ENCODE measurements at regions not wholly inside any gene's neighbourhood (a gene's known extent, or its start where the extent isn't known, plus 50 kb on each side); places are given as distances from the start of the nearest gene placed in this dataset.

DNA sequence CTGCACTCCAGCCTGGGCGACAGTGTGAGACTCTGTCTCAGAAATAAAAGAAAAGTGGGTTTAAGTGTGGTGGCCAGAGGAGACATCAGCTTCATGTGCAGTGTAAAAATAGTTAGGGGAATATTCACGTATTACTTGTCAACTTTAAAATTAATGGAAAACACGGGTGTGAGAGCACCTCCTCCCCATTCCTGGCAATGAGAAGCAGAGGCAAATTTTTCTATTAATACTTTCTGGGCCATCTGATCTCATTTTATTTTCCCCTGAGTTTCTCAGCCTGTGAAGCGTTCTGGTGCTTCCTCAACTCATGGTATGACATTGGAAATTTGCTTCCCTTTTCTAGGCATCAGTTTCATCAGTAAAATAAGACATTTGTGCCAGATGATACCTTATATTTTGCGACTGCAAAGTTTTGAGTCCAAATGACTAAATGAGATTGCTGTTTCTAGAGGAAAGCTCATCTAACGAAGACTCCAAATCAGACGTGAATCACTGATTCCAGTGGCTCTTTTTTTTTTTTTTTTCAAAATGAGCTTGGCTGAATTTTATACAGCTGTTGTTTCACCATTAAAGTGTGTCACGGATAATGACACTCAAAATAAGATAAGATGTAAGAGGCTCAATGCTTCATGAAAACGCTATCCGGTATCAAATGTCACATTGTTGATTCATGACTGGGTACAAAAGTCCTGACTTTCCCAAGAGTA lies 104.6 kb downstream of the MSX2 start:
- H3K4me1 ChIP-seq (ENCODE audit: insufficient read depth, low read length, poor library complexity, severe bottlenecking) = no peaks in the 10 kb centered on the region
- no peak overlapping the region for H3K27ac ChIP-seq (ENCODE audit: low read depth, low read length, poor library complexity, severe bottlenecking)
- DNase-seq (ENCODE audit: low spot score) = no peak
- no TSS peak for BruUV-seq (replicated peaks)
- no peaks in the 10 kb centered on the region for H3K9me3 ChIP-seq (ENCODE audit: low read length)
- no peak for TF ChIP-seq EZH2phosphoT487 (IDR thresholded peaks at IDR 0.05; ENCODE audit: borderline replicate concordance, low read depth, low read length)
- TF ChIP-seq, protein P1, sequence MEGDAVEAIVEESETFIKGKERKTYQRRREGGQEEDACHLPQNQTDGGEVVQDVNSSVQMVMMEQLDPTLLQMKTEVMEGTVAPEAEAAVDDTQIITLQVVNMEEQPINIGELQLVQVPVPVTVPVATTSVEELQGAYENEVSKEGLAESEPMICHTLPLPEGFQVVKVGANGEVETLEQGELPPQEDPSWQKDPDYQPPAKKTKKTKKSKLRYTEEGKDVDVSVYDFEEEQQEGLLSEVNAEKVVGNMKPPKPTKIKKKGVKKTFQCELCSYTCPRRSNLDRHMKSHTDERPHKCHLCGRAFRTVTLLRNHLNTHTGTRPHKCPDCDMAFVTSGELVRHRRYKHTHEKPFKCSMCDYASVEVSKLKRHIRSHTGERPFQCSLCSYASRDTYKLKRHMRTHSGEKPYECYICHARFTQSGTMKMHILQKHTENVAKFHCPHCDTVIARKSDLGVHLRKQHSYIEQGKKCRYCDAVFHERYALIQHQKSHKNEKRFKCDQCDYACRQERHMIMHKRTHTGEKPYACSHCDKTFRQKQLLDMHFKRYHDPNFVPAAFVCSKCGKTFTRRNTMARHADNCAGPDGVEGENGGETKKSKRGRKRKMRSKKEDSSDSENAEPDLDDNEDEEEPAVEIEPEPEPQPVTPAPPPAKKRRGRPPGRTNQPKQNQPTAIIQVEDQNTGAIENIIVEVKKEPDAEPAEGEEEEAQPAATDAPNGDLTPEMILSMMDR (conservative IDR thresholded peaks at IDR 0.05; ENCODE audit: low read length) = no peak
- H3K9me2 ChIP-seq (ENCODE audit: insufficient read depth, low read length) = no peaks in the 10 kb centered on the region
- intact Hi-C loops (cut with micrococcal nuclease; ENCODE audit: unreplicated experiment) = no loop called here
- H3K4me3 ChIP-seq (ENCODE audit: low read depth, low read length, poor library complexity, severe bottlenecking) = no peak overlapping the region
- no peaks in the 10 kb centered on the region for H4K20me1 ChIP-seq (ENCODE audit: insufficient read depth, low read length)
- no peak overlapping the region for H2AFZ ChIP-seq (ENCODE audit: low read length)
- ChIA-PET CTCF (ENCODE audit: unreplicated experiment) (no interaction called here), POLR2A (interaction anchor here (1.3 kb wide), 1 partner anchor 11 kb away, joined by 3 read pairs; no protein-coding TSS in a partner anchor)
- H3K36me3 ChIP-seq (ENCODE audit: insufficient read depth, low read length) = no peaks in the 10 kb centered on the region
- no peak overlapping the region for H3K4me2 ChIP-seq (ENCODE audit: low read length)
- no peaks in the 10 kb centered on the region for H3K79me2 ChIP-seq (ENCODE audit: insufficient read depth, low read depth, low read length)

DNA sequence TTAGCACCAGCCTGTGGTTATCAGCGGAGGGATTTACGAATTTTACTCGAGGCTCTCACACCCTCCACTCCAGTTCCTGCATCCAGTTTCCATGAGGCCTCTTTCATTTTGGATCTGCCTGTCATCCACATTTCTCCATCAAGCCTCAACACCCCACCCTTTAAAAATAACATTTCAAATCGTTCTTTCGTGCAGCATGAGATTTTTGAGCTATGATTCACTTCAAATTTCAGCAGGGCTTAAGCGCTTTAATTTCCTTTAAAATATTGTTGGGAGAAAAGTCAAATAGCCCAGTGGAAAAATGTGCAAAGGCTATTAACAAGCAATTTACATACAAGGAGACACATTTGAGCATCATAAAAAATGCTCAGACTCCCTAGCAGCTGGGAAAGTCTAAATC lies 103.2 kb downstream of the MSX2 start:
- H3K36me3 ChIP-seq (ENCODE audit: insufficient read depth, low read length) = no peaks in the 10 kb centered on the region
- H3K9me2 ChIP-seq (ENCODE audit: insufficient read depth, low read length) = no peaks in the 10 kb centered on the region
- no peaks in the 10 kb centered on the region for H3K79me2 ChIP-seq (ENCODE audit: insufficient read depth, low read depth, low read length)
- ChIA-PET POLR2A (no interaction called here), CTCF (ENCODE audit: unreplicated experiment) (no interaction called here)
- no peaks in the 10 kb centered on the region for H4K20me1 ChIP-seq (ENCODE audit: insufficient read depth, low read length)
- DNase-seq (ENCODE audit: low spot score) = no peak
- no peaks in the 10 kb centered on the region for H3K4me1 ChIP-seq (ENCODE audit: insufficient read depth, low read length, poor library complexity, severe bottlenecking)
- H2AFZ ChIP-seq (ENCODE audit: low read length) = no peak overlapping the region
- H3K4me2 ChIP-seq (ENCODE audit: low read length) = no peak overlapping the region
- no peak for TF ChIP-seq EZH2phosphoT487 (IDR thresholded peaks at IDR 0.05; ENCODE audit: borderline replicate concordance, low read depth, low read length)
- TF ChIP-seq, protein P1 (conservative IDR thresholded peaks at IDR 0.05; ENCODE audit: low read length) = no peak
- no peaks in the 10 kb centered on the region for H3K9me3 ChIP-seq (ENCODE audit: low read length)
- no TSS peak for BruUV-seq (replicated peaks)
- H3K4me3 ChIP-seq (ENCODE audit: low read depth, low read length, poor library complexity, severe bottlenecking) = no peak overlapping the region
- intact Hi-C loops (cut with micrococcal nuclease; ENCODE audit: unreplicated experiment) = no loop called here
- no peak overlapping the region for H3K27ac ChIP-seq (ENCODE audit: low read depth, low read length, poor library complexity, severe bottlenecking)

DNA sequence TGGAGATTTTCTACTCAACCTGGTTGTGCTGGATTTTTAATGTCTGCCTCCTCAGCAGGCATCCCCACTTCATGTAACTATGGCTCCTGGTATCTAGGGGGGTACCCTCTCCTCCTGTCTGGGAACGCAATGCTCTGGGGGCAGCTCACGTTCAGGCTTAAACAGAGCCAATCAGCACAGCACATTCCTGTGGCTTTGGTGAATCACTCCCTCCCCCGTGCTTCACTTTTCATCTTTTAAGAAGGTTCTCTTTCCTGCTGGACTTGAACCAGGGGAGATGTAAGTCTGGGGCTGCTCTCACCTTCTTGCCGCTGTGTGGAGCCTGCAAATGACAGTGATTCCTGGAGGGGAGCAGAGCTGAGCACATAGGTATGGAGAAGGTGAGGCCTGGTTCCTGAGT lies 101.2 kb downstream of the MSX2 start:
- intact Hi-C loops (cut with micrococcal nuclease; ENCODE audit: unreplicated experiment) = no loop called here
- POLR2A ChIA-PET = no interaction called here
- TF ChIP-seq, protein P1 (conservative IDR thresholded peaks at IDR 0.05; ENCODE audit: low read length) = no peak
- no peak for TF ChIP-seq EZH2phosphoT487 (IDR thresholded peaks at IDR 0.05; ENCODE audit: borderline replicate concordance, low read depth, low read length)
- CTCF ChIA-PET (ENCODE audit: unreplicated experiment) = no interaction called here
- Histone ChIP-seq H3K4me3 (ENCODE audit: low read depth, low read length, poor library complexity, severe bottlenecking) (no peak overlapping the region), H4K20me1 (ENCODE audit: insufficient read depth, low read length) (no peaks in the 10 kb centered on the region), H3K27ac (ENCODE audit: low read depth, low read length, poor library complexity, severe bottlenecking) (no peak overlapping the region), H3K9me3 (ENCODE audit: low read length) (no peaks in the 10 kb centered on the region), H3K79me2 (ENCODE audit: insufficient read depth, low read depth, low read length) (no peaks in the 10 kb centered on the region), H3K9me2 (ENCODE audit: insufficient read depth, low read length) (no peaks in the 10 kb centered on the region), H2AFZ (ENCODE audit: low read length) (no peak overlapping the region), H3K4me1 (ENCODE audit: insufficient read depth, low read length, poor library complexity, severe bottlenecking) (no peaks in the 10 kb centered on the region), H3K4me2 (ENCODE audit: low read length) (no peak overlapping the region), H3K36me3 (ENCODE audit: insufficient read depth, low read length) (no peaks in the 10 kb centered on the region)
- no TSS peak for BruUV-seq (replicated peaks)
- no peak for DNase-seq (ENCODE audit: low spot score)
